Lower lobe of right lung (tissue), 2 donors: ENCODE measurements at regions not wholly inside any gene's neighbourhood (a gene's known extent, or its start where the extent isn't known, plus 50 kb on each side); places are given as distances from the start of the nearest gene placed in this dataset.
A peak's percentile ranks its signal among the peaks of the same experiment; 100 is the strongest.

ENCODE experiments used
- ATAC-seq, 2 donors: fragments of 200-7000 bp; cut with Tn5 transposase; one replicate each; pipeline ENCODE4 v1.9.1; 2020 to 2022; ENCODE audit warnings: mild to moderate bottlenecking in 2 of 2, moderate library complexity in 2 of 2
- DNase-seq: peaks from one replicate; pipeline ENCODE4 v3.0.0-alpha.2; 2020
- H3K27ac ChIP-seq: fragments of 200-600 bp; one replicate; pipeline ENCODE4 v1.8.0; 2022
- H3K27me3 ChIP-seq: fragments of 200-600 bp; one replicate; pipeline ENCODE4 v1.8.0; 2022; ENCODE audit warnings: low read depth
- H3K36me3 ChIP-seq: fragments of 200-600 bp; one replicate; pipeline ENCODE4 v1.8.0; 2022; ENCODE audit warnings: mild to moderate bottlenecking
- H3K4me1 ChIP-seq: fragments of 200-600 bp; one replicate; pipeline ENCODE4 v1.8.0; 2022
- H3K4me3 ChIP-seq: fragments of 200-600 bp; one replicate; pipeline ENCODE4 v1.8.0; 2022; ENCODE audit warnings: mild to moderate bottlenecking
- H3K9me3 ChIP-seq: fragments of 200-600 bp; one replicate; pipeline ENCODE4 v1.8.0; 2022
- CTCF ChIP-seq: fragments of 200-600 bp; IDR thresholded peaks from one replicate; pipeline ENCODE4 v1.8.0; 2022; ENCODE audit warnings: antibody characterized with exemption, mild to moderate bottlenecking
- intact Hi-C: fragments of 100-400 bp; cut with DNase I; formaldehyde crosslinking; loops from one replicate; pipeline ENCODE4 v1.11.0; 2022
- donor health status: DM: no; HTN: yes; CAD: no; lungs with severe emphysema.

DNA sequence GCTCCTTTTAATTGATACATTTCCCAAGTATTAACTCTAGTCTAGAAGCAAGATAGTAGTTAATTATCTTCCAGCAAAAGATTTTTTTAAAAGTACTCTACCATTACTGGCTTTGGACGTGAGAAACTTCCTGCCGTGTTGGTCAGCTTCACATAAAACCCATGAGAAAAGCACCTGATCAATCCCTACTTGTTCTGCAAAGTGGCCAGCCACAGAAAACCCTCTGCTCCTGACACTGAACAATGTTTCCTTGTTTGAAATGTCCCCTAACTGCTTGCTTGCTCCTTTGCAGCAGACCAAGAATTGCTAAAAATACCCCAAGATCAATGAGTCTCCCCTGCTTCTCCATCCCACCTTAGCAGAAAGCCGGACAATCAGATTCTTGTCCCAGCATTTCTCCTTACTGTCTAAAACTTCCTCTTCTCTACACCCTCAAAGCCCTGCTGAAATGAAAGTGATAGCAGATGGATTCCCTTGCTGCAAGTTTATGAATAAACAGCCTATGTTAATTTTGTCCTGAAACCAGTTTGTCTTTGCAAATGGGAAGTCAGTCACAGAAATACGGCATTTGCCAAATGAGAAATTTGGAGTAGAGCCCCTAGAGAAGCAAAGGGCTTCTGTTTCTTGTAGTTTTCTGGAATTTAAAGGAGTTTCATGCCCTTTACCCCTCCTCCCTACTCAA, 207.1 kb upstream of the ARHGAP20 start:
- Histone ChIP-seq H3K4me3 (no peak overlapping the region), H3K27ac (no peak overlapping the region), H3K36me3 (no peaks in the 10 kb centered on the region), H3K9me3 (no peaks in the 10 kb centered on the region), H3K27me3 (no peaks in the 10 kb centered on the region), H3K4me1 (peaks cover 4% of the 10 kb centered on the region)
- no peak for TF ChIP-seq CTCF
- no peak for DNase-seq
- intact Hi-C loops = no loop called here
- peak in 1 of 2 donors; percentile 27 for ATAC-seq

GRCh38 chr11:110918351-110918750, 206.1 kb upstream of the ARHGAP20 start:
- Histone ChIP-seq H3K27me3 (no peaks in the 10 kb centered on the region), H3K36me3 (no peaks in the 10 kb centered on the region), H3K4me1 (peaks cover 4% of the 10 kb centered on the region), H3K27ac (no peak overlapping the region), H3K4me3 (no peak overlapping the region), H3K9me3 (no peaks in the 10 kb centered on the region)
- no peak for TF ChIP-seq CTCF
- ATAC-seq = no peak
- no peak for DNase-seq
- intact Hi-C loops = no loop called here

DNA sequence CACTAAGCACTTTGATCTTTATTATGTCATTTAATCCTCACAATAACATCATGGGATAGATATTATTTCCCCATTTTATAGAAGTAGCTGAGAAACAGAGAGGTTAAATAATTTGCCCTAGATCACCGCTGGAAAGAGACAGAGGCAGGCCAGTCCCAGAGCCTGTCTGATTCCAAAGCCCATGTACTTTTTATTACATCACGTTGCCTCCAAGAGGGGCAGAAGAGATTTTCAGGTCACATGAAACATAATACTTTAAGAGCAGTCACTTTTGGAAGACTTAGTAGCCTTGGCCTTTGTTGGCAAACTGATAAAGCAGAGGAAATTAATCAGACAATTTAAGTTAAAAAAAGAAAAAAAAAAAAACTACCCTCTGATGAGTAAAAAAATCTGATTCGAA, 200.2 kb upstream of the ARHGAP20 start:
- no peak for TF ChIP-seq CTCF
- Histone ChIP-seq H3K27ac (no peak overlapping the region), H3K4me1 (peaks cover 12% of the 10 kb centered on the region), H3K27me3 (no peaks in the 10 kb centered on the region), H3K4me3 (no peak overlapping the region), H3K36me3 (no peaks in the 10 kb centered on the region), H3K9me3 (no peaks in the 10 kb centered on the region)
- intact Hi-C loops = no loop called here
- DNase-seq (no peak), ATAC-seq (no peak)

DNA sequence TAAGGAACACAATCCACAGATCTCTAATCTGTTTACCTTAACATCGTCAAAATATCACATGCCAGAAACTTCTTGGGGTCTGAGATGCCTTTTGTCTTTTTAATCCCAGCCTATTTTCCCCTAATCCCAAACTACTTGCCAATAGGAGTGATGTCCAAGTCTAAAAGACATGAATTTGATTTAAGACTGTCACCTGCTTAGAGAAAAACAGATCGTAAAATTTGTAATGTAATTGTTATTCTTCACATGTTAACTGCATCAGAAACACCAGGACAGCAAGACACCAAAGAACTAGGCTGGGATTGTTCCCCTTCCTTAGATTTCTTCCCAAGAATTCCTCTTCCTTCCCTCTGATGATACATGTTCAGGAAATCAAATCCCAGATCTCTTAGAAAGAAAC, 198.1 kb upstream of the ARHGAP20 start:
- DNase-seq = no peak
- Histone ChIP-seq H3K4me3 (no peak overlapping the region), H3K36me3 (no peaks in the 10 kb centered on the region), H3K4me1 (peaks cover 12% of the 10 kb centered on the region), H3K9me3 (no peaks in the 10 kb centered on the region), H3K27ac (no peak overlapping the region), H3K27me3 (no peaks in the 10 kb centered on the region)
- intact Hi-C loops = no loop called here
- no peak for ATAC-seq
- no peak for TF ChIP-seq CTCF

DNA sequence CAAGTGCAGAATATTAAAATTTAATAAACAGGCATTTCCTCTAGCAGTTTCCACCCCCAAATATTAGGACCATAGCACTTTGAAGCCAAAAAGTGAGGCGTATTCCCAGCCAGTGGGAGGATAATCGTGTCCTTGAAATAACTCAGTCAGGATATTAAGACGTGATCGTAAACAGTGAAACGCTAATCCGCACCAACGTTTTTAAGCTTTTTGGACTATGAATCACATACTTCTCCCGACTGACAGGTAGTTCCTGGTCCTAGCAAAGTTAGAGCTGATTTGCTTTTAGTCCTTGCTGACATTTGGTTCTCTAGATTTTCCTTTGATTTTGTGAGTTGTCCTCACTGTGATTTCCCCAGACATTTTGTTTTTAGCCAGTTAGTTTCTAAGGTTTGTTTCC, 197.1 kb upstream of the ARHGAP20 start:
- H3K36me3 ChIP-seq = no peaks in the 10 kb centered on the region
- ATAC-seq (no peak), DNase-seq (no peak)
- intact Hi-C loops = no loop called here
- no peak for TF ChIP-seq CTCF
- H3K27me3 ChIP-seq = no peaks in the 10 kb centered on the region
- peaks cover 12% of the 10 kb centered on the region for H3K4me1 ChIP-seq
- H3K27ac ChIP-seq = no peak overlapping the region
- no peak overlapping the region for H3K4me3 ChIP-seq
- H3K9me3 ChIP-seq = no peaks in the 10 kb centered on the region
